ENCODE measurements at regions not wholly inside any gene's neighbourhood (a gene's known extent, or its start where the extent isn't known, plus 50 kb on each side); places are given as distances from the start of the nearest gene placed in this dataset.

GRCh38 chr1:95183952-95184351, 50.1 kb upstream of the RWDD3 start (continued):
- TF ChIP-seq ZNF518A (tag by site-specific recombination; conservative IDR thresholded peaks at IDR 0.05; ENCODE audit: low read depth) (no peak), GLI2 (tag by site-specific recombination; IDR thresholded peaks at IDR 0.05; ENCODE audit: borderline replicate concordance, low read depth) (no peak), ZNF148 (tag by site-specific recombination; IDR thresholded peaks at IDR 0.05; ENCODE audit: borderline replicate concordance) (no peak), ZNF155 (tag by site-specific recombination; IDR thresholded peaks at IDR 0.05) (no peak), INSM2 (tag by site-specific recombination; IDR thresholded peaks at IDR 0.05) (no peak)

Measured in HEK293 (cell line).